ENCODE measurements at regions not wholly inside any gene's neighbourhood (a gene's known extent, or its start where the extent isn't known, plus 50 kb on each side); places are given as distances from the start of the nearest gene placed in this dataset.

DNA sequence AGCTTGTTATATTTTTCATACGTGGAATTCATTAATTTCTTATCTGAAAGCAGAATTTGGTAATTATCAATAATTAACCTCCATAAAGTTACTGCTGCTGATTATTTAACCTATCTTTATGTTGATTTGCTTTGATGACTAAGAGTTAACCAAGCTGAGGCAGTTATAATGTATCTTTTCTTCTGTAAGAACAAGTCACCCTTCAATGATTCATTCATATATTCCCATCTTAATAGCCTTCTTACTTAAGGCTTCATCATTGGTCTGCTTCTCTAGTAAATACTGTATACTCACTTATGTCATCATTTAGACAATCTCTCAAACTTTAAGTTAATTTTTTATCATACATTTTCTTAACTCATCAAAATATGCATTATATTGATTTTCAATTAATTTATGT, 592.2 kb downstream of the ANXA1 start:
- no peak for TF ChIP-seq CTCF (conservative IDR thresholded peaks at IDR 0.05)
- H3K4me3 Mint-ChIP-seq = no peak overlapping the region
- no peak for DNase-seq (ENCODE audit: extremely low spot score, unreplicated experiment)
- H3K36me3 Mint-ChIP-seq = no peaks in the 10 kb centered on the region
- no peak overlapping the region for H3K27ac Mint-ChIP-seq
- no peaks in the 10 kb centered on the region for H3K9me3 Mint-ChIP-seq
- H3K4me1 Mint-ChIP-seq (ENCODE audit: unreplicated experiment) = no peaks in the 10 kb centered on the region
- H3K27me3 Mint-ChIP-seq = no peaks in the 10 kb centered on the region

GRCh38 chr9:73745598-73745997, 593.9 kb downstream of the ANXA1 start:
- Mint-ChIP-seq H3K36me3 (no peaks in the 10 kb centered on the region), H3K27ac (no peak overlapping the region), H3K27me3 (no peaks in the 10 kb centered on the region), H3K9me3 (no peaks in the 10 kb centered on the region), H3K4me1 (ENCODE audit: unreplicated experiment) (no peaks in the 10 kb centered on the region), H3K4me3 (no peak overlapping the region)
- DNase-seq (ENCODE audit: extremely low spot score, unreplicated experiment) = no peak
- no peak for TF ChIP-seq CTCF (conservative IDR thresholded peaks at IDR 0.05)

DNA sequence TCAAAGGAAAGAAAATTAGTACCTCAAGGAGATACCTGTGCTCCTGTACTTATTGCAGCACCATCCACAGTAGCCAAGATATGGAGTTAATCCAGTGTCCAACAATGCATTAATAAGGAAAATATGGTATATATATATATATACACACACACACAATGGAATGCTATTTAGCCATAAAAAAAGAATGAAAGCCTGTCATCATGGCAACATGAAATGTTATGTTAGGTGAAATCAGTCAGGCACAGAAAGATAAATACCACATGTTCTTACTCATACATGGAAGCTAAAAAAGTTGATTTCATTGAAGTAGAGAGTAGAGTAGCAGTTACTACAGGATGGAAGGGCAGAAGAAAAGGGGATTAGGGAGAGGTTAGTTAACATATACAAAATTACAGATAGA, 601.5 kb downstream of the ANXA1 start:
- no peak for TF ChIP-seq CTCF (conservative IDR thresholded peaks at IDR 0.05)
- Mint-ChIP-seq H3K27ac (no peak overlapping the region), H3K4me1 (ENCODE audit: unreplicated experiment) (no peaks in the 10 kb centered on the region), H3K4me3 (no peak overlapping the region), H3K9me3 (no peaks in the 10 kb centered on the region), H3K27me3 (no peaks in the 10 kb centered on the region), H3K36me3 (no peaks in the 10 kb centered on the region)
- DNase-seq (ENCODE audit: extremely low spot score, unreplicated experiment) = no peak

DNA sequence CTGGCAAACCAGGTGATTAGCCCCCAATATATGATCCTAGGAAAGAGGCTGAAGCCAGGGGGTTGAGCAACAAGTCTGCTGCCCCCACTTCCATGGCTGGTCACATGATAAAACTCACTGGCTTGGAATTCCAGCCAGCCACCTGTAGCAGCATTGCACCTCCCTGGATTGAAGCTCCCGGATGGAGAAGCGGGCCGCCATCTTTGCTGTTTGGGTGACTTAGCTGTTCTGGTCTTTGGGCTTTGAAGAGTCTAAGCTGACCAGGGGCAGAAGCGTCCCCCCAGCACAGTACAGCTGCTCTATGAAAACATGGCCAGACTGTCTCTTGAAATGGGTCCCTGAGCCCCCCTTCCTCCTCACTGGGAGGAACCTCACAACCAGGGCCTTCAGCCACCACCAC, 610.2 kb downstream of the ANXA1 start:
- no peaks in the 10 kb centered on the region for H3K4me1 Mint-ChIP-seq (ENCODE audit: unreplicated experiment)
- H3K9me3 Mint-ChIP-seq = no peaks in the 10 kb centered on the region
- no peaks in the 10 kb centered on the region for H3K36me3 Mint-ChIP-seq
- H3K27ac Mint-ChIP-seq = no peak overlapping the region
- DNase-seq (ENCODE audit: extremely low spot score, unreplicated experiment) = no peak
- no peak for TF ChIP-seq CTCF (conservative IDR thresholded peaks at IDR 0.05)
- H3K4me3 Mint-ChIP-seq = no peak overlapping the region
- peaks cover 4% of the 10 kb centered on the region for H3K27me3 Mint-ChIP-seq

DNA sequence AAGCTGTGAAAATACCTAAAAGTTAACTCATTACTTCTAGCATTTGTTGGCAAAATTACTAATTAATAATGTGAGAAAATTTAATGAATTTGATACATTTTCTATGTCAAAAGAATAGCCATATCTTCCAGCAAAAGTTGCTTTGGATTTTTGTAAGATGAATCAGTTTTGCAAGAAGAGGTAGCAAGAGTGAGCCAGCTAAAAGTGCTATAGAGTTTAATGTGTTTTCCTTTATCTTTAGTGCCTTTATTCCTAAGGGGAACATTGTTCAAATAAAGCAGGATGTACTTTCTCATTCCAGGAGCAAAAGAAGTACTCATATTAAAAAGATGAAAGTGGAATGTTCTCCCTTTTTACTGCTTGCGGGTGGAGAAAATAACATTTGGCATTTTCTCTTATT, 622.2 kb downstream of the ANXA1 start:
- Mint-ChIP-seq H3K9me3 (no peaks in the 10 kb centered on the region), H3K27me3 (no peaks in the 10 kb centered on the region), H3K4me3 (no peak overlapping the region)

More for the DNA sequence above, 622.2 kb downstream of the ANXA1 start:
- no peaks in the 10 kb centered on the region for H3K4me1 Mint-ChIP-seq (ENCODE audit: unreplicated experiment)
- DNase-seq (ENCODE audit: extremely low spot score, unreplicated experiment) = no peak
- TF ChIP-seq CTCF (conservative IDR thresholded peaks at IDR 0.05) = no peak
- H3K36me3 Mint-ChIP-seq = no peaks in the 10 kb centered on the region
- H3K27ac Mint-ChIP-seq = no peak overlapping the region

Data from type B pancreatic cell (in vitro differentiated cells).